MM.1S (cell line): ENCODE measurements at regions not wholly inside any gene's neighbourhood (a gene's known extent, or its start where the extent isn't known, plus 50 kb on each side); places are given as distances from the start of the nearest gene placed in this dataset.
A peak's percentile ranks its signal among the peaks of the same experiment; 100 is the strongest.

Experiments used
- DNase-seq: peaks from one replicate; pipeline ENCODE4 v3.0.0-alpha.2; 2015
- H2AFZ ChIP-seq: fragments of 300-600 bp; sonication (generic); 2 replicates; pipeline ENCODE4 v1.6.0; 2016; ENCODE audit warnings: antibody characterized with exemption, low read length
- H3F3A ChIP-seq: fragments of 300-600 bp; sonication (generic); 2 replicates; pipeline ENCODE4 v1.6.1; 2016; ENCODE audit warnings: mild to moderate bottlenecking, antibody characterized with exemption, low read length, moderate library complexity, mixed read lengths; ENCODE audit not compliant: insufficient read depth
- H3K27ac ChIP-seq: fragments of 300-600 bp; sonication (generic); 2 replicates; pipeline ENCODE4 v1.5.1; 2016; ENCODE audit warnings: mild to moderate bottlenecking, low read length
- H3K27me3 ChIP-seq: fragments of 300-600 bp; sonication (generic); replicated peaks from 2 replicates; pipeline ENCODE4 v1.6.0; 2016; ENCODE audit warnings: low read length; ENCODE audit not compliant: insufficient read depth
- H3K36me3 ChIP-seq: fragments of 300-600 bp; sonication (generic); replicated peaks from 2 replicates; pipeline ENCODE4 v1.6.1; 2016; ENCODE audit warnings: mild to moderate bottlenecking, low read length, mixed read lengths; ENCODE audit not compliant: insufficient read depth
- H3K4me1 ChIP-seq: fragments of 300-600 bp; sonication (generic); 2 replicates; pipeline ENCODE4 v1.6.1; 2016; ENCODE audit warnings: low read length, mixed read lengths
- H3K4me2 ChIP-seq: fragments of 300-600 bp; sonication (generic); 2 replicates; pipeline ENCODE4 v1.6.0; 2016; ENCODE audit warnings: low read depth, low read length
- H3K4me3 ChIP-seq: fragments of 300-600 bp; sonication (generic); 2 replicates; pipeline ENCODE4 v1.5.1; 2016; ENCODE audit warnings: low read length, mixed read lengths
- H3K79me2 ChIP-seq: fragments of 300-600 bp; sonication (generic); 2 replicates; pipeline ENCODE4 v1.6.1; 2016; ENCODE audit warnings: mixed run types, low read length, mixed read lengths
- H3K9ac ChIP-seq: fragments of 300-600 bp; sonication (generic); 2 replicates; pipeline ENCODE4 v1.6.1; 2016; ENCODE audit warnings: low read length, mixed read lengths
- H3K9me2 ChIP-seq: fragments of 300-600 bp; sonication (generic); replicated peaks from 2 replicates; pipeline ENCODE4 v1.6.1; 2016; ENCODE audit warnings: mild to moderate bottlenecking, low read length, mixed read lengths; ENCODE audit not compliant: insufficient read depth
- H3K9me3 ChIP-seq: fragments of 300-600 bp; sonication (generic); replicated peaks from 2 replicates; pipeline ENCODE4 v1.6.1; 2016; ENCODE audit warnings: mild to moderate bottlenecking, low read length, mixed read lengths; ENCODE audit not compliant: insufficient read depth
- H4K20me1 ChIP-seq: fragments of 300-600 bp; sonication (generic); 2 replicates; pipeline ENCODE4 v1.6.1; 2016; ENCODE audit warnings: mild to moderate bottlenecking, low read length, moderate library complexity, mixed read lengths; ENCODE audit not compliant: insufficient read depth
- CTCF ChIP-seq: fragments of 300-600 bp; sonication (generic); IDR thresholded peaks from 2 replicates; pipeline ENCODE4 v1.5.1; 2016; ENCODE audit warnings: antibody characterized with exemption, low read length, mixed read lengths
- EZH2 ChIP-seq: fragments of 300-600 bp; sonication (generic); optimal IDR thresholded peaks from 2 replicates; pipeline ENCODE3; 2017; ENCODE audit warnings: low read depth, mild to moderate bottlenecking, antibody characterized with exemption, low read length, mixed read lengths
- EZH2phosphoT487 ChIP-seq: fragments of 300-600 bp; sonication (generic); IDR thresholded peaks from 2 replicates; pipeline ENCODE4 v1.6.1; 2018; ENCODE audit warnings: antibody characterized with exemption, low read length

- Histone ChIP-seq H3K27me3 (no peaks in the 10 kb centered on the region), H3K79me2 (no peaks in the 10 kb centered on the region), H2AFZ (no peak overlapping the region), H3K36me3 (no peaks in the 10 kb centered on the region), H3K9me3 (no peaks in the 10 kb centered on the region), H3K4me1 (no peaks in the 10 kb centered on the region), H3K9ac (no peak overlapping the region), H3K4me2 (no peak overlapping the region), H3K27ac (no peak overlapping the region), H3F3A (no peaks in the 10 kb centered on the region), H4K20me1 (no peaks in the 10 kb centered on the region), H3K4me3 (no peak overlapping the region), H3K9me2 (no peaks in the 10 kb centered on the region)
- no peak for TF ChIP-seq CTCF
- no peak for TF ChIP-seq EZH2phosphoT487
- TF ChIP-seq EZH2, result no peak
- no peak for DNase-seq
Observed at GRCh38 chr14:46788994-46789393, 137.4 kb upstream of the RPL10L start.

GRCh38 chr14:46782281-46782680, 130.7 kb upstream of the RPL10L start:
- DNase-seq, result no peak
- no peaks in the 10 kb centered on the region for H3K9me2 ChIP-seq
- TF ChIP-seq EZH2, result no peak
- no peak for TF ChIP-seq CTCF
- TF ChIP-seq EZH2phosphoT487, result no peak
- no peaks in the 10 kb centered on the region for H3K27me3 ChIP-seq
- no peak overlapping the region for H3K27ac ChIP-seq
- no peaks in the 10 kb centered on the region for H3K4me1 ChIP-seq
- no peak overlapping the region for H3K4me3 ChIP-seq
- H3K9me3 ChIP-seq, result no peaks in the 10 kb centered on the region
- H2AFZ ChIP-seq, result no peak overlapping the region
- no peak overlapping the region for H3K9ac ChIP-seq
- H3K4me2 ChIP-seq, result no peak overlapping the region
- no peaks in the 10 kb centered on the region for H3F3A ChIP-seq
- no peaks in the 10 kb centered on the region for H4K20me1 ChIP-seq
- no peaks in the 10 kb centered on the region for H3K79me2 ChIP-seq
- no peaks in the 10 kb centered on the region for H3K36me3 ChIP-seq

- no peak overlapping the region for H3K4me3 ChIP-seq
- no peaks in the 10 kb centered on the region for H3K79me2 ChIP-seq
- H3K4me2 ChIP-seq, result no peak overlapping the region
- H3K9me2 ChIP-seq, result no peaks in the 10 kb centered on the region
- no peaks in the 10 kb centered on the region for H3K9me3 ChIP-seq
- no peaks in the 10 kb centered on the region for H4K20me1 ChIP-seq
- H3K27me3 ChIP-seq, result peaks cover 14% of the 10 kb centered on the region
- H3K36me3 ChIP-seq, result no peaks in the 10 kb centered on the region
- no peaks in the 10 kb centered on the region for H3K4me1 ChIP-seq
- 0 out of 2 replicates have a peak, but pooled peaks cover 5% of the 10 kb centered on the region for H3F3A ChIP-seq
- no peak overlapping the region for H2AFZ ChIP-seq
- H3K27ac ChIP-seq, result no peak overlapping the region
- no peak overlapping the region for H3K9ac ChIP-seq
- TF ChIP-seq CTCF (no peak), EZH2phosphoT487 (no peak), EZH2 (no peak)
- DNase-seq, result peak; percentile 65
Observed at GRCh38 chr14:46769292-46769691, 117.7 kb upstream of the RPL10L start.
